Right renal pelvis (tissue), 4 donors: ENCODE measurements at regions not wholly inside any gene's neighbourhood (a gene's known extent, or its start where the extent isn't known, plus 50 kb on each side); places are given as distances from the start of the nearest gene placed in this dataset.
"Not testable (repeated sequence)": the region's sequence is repeated elsewhere in the genome, so short reads cannot be mapped to it uniquely, and the experiment has no call there.

Source experiments
- DNase-seq, 4 donors: peaks; one replicate each; pipeline ENCODE4 v3.0.0-alpha.2; 2013; ENCODE audit warnings: low read depth in 4 of 4, low spot score in 3 of 4, missing footprints in 1 of 4

- no peak for DNase-seq
These were observed 112.5 kb upstream of the UNC5B start for GRCh38 chr10:71099731-71100361.

DNA sequence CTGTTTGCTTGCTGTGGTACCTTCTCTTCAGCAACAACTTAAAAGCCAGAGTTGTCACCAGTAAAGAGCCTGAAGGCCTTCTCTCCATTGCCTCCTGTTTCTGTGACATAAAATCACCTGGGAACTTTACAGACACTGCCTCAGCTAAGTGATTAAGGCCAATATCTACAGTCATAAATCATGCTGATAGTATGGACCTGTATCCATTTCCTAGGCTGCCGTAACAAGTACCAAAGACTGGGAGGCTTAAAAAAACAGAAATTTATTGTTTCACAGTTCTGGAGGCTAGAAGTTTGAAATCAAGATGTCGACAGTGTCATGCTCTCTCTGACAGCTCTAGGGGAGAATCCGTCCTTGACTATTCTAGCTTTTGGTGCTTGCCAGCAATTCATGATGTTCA is 108.4 kb upstream of the UNC5B start:
- DNase-seq = no peak

DNA sequence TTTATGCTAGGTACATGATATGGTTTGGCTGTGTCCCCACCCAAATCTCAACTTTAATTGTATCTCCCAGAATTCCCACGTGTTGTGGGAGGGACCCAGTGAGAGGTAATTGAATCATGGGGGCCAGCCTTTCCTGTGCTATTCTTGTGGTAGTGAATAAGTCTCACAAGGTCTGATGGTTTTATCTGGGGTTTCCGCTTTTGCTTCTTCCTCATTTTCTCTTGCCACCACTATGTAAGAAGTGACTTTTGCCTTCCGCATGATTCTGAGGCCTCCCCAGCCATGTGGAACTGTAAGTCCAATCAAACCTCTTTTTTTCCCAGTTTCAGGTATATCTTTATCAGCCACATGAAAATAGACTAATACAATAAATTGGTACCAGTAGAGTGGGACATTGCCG is 106.2 kb upstream of the UNC5B start:
- not testable (repeated sequence) for DNase-seq

DNA sequence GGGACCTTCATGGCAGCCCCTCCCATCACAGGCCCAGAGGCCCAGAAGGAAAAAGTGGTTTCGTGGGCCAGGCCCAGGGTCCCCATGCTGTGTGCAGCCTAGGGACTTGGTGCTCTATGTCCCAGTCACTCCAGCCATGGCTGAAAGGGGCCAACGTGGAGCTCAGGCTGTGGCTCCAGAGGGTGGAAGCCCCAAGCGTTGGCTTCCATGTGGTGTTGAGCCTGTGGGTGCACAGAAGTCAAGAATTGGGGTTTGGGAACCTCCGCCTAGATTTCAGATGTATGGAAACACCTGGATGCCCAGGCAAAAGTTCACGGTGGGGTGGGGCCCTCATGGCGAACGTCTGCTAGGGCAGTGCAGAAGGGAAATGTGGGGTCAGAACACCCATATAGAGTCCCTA is 105.3 kb upstream of the UNC5B start:
- DNase-seq = not testable (repeated sequence)

- DNase-seq = not testable (repeated sequence)
These were observed 104.3 kb upstream of the UNC5B start for GRCh38 chr10:71108042-71108441.

GRCh38 chr10:71112138-71112785 is 100.1 kb upstream of the UNC5B start:
- DNase-seq = no peak

GRCh38 chr10:71116426-71116825 is 95.9 kb upstream of the UNC5B start:
- DNase-seq = no peak

DNA sequence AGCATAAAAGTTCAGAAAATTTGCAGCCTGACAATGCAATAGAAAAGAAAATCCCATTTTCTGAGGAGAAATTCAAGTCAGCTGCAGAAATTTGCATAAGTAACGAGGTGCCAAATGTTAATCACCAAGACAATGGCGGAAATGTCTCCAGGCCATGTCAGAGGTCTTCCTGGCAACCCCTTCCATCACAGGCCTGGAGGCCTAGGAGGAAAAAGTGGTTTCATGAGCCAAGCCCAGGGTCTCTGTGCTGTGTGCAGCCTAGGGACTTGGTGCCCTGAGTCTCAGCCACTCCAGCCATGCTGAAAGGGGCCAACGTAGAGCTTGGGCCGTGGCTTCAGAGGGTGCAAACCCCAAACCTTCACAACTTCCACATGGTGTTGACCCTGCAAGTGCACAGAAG is 94.8 kb upstream of the UNC5B start:
- DNase-seq = not testable (repeated sequence)

DNA sequence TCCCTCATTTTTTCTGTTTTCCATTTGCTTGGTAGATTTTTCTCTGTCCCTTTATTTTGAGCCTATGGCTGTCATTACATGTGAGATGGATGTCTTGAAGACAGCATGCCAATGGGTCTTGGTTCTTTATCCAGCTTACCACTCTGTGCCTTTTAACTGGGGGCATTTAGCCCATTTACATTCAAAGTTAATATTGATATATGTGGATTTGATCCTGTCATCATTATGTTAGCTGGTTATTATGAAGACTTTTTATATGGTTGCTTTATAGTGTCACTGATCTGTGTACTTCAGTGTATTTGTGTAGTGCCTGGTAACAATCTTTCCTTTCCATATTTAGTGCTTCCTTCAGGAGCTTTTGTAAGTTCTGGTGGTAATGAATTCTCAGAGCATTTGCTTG is 89.3 kb upstream of the UNC5B start:
- DNase-seq = no peak

DNA sequence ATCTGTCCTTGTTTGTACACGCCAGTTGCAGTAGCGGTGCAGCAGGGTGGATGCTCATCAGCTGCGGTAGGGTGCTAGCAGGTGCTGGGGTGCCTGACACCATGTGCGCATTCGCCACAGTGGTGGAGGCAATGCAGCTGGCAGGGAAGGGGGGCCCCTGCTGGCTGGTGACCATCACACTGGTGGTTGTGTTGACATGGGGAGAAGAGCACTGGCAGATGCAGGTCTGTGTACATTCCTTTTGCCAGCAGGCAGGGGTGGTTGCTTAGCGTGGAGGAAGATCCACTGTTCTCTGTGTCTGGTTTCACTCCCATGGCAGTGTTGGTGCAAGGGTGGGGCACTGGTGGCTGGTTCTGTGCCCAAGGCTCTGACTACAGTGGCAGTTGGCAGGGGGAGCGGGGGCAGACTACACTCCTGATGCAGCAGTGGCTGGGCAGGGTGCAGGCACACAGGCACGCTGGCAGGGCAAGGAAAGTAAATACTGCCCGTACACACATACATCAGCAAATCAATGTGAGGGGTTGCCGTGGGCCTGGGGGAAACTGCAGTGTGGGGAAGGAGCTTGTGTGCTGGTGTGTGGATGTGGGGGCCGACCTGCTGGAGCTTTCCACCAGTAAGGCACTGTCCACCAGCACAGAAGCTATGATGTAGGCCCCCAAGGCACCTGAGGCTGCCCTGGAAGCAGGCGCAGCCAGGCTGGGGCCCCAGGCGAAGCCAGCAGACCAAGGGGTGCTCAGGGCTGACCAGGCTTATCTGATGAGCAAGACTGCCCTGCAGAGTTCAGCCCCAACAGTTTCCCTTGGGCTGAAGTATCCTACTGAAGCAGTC is 87.2 kb upstream of the UNC5B start:
- no peak for DNase-seq

GRCh38 chr10:71125749-71126107 is 86.6 kb upstream of the UNC5B start:
- DNase-seq = no peak

DNA sequence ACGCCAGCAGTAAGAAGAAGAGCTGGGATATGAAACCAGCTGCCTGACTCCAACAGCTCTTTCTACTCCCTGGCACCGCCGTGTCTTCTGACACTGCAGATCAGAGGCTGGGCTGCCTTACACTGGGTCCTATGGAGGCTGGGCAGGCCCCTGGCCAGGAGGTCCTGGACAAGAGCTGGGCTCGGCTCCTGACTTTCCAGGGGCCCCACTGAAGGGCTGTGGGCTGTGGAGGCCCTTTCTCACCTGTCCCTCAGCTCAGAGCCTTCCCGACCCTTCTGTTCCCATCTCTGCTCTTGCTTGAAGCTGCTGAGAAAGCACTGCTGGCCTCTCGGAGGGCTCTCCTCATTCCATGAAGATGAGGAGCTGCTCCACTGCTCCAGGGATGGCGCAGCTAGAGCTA is 85.9 kb upstream of the UNC5B start:
- DNase-seq = no peak

DNA sequence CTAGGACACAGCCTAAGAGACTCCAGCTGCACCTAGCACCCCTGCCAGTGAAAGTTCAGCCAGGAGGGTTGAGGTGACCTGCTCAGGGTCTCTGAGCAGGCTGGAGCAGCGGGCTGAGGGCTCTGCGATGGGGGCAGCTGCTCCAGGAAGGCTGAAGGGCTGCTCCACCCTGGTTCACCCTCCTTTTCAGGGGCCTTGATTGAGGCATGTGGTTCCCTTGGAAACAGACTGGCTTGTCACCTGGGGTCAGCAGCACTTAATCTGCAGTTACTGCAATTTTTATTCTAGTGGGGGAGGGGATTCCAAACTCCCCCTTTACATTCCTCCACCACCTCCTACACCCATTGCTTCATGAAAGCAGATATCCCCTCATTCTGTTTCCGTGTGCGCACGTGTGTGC is 85.3 kb upstream of the UNC5B start:
- peak in 1 of 4 donors; percentile 32 for DNase-seq

DNA sequence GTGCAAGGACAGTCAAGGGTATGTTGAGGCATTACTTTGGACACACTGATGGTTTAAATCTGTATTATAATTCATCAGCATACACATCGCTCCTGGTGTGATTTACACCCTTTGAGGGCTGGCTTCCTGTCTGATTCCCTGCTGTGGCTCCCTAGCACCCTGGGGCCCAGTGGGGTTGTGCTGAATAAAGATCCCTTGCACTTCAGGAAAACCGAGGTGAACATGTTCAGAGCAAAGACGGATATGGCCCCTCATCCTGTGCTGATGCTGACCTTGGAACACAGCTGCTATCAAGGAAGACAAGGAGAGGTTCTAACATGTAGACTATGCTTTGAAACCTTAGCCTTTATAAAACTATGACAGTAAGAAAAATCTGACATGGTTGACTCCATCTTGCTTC is 84.6 kb upstream of the UNC5B start:
- no peak for DNase-seq

DNA sequence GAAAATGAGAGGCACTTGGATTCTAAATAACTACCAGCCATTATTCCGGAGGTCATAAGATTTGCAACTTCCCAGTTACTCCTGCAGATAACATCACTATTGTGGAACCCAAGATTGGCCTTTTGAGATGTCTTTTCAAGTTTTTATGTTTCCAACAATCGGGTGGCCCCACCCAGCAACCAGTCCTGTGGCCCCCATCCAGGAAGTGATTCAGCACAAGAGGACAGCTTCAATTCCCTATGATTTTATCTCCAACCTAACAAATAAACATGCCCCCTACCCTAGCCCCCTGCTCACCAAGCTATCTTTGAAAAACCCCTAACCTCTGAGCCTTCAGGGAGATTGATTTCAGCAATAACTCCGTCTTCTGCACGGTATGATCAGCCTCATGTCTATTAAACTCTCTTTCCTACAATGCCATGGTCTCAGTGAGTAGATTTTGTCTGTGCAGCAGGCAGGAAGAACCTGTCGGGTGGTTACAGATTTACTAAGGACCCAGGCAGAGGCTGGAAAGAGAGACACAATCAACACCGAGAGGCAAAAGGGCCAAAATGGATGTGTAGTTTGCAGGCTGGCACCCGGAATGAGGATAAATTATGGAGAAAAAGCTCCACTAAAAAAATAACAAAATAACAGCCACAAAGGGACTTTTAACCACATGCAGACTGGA is 83.9 kb upstream of the UNC5B start:
- DNase-seq = no peak

GRCh38 chr10:71131096-71131495 is 81.3 kb upstream of the UNC5B start:
- no peak for DNase-seq

- no peak for DNase-seq
These were observed 80.8 kb upstream of the UNC5B start for GRCh38 chr10:71131508-71132088.

DNA sequence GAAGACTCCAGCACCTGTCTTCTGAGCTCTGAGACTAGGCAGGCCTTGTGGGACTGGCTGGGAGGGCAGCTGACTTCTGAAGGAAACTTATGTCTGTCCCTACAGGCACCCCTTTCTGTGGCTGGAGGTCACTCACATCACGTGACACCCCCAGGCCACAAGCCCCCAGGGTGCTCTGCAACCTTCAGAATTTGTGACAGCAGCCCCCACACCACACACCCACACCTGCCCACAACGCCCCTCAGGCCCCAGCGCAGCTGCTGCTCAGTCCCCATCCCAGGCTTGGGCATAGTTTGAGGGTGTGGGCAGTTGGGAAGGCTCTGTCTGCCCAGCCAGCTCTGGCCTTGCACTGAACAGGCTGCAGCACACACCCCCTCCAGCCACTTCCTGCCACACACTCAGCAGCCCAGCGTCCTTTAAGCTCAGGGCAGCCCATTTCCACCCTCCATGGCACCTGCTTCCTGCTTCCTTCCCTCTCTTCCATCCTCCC is 80.0 kb upstream of the UNC5B start:
- DNase-seq = no peak

DNA sequence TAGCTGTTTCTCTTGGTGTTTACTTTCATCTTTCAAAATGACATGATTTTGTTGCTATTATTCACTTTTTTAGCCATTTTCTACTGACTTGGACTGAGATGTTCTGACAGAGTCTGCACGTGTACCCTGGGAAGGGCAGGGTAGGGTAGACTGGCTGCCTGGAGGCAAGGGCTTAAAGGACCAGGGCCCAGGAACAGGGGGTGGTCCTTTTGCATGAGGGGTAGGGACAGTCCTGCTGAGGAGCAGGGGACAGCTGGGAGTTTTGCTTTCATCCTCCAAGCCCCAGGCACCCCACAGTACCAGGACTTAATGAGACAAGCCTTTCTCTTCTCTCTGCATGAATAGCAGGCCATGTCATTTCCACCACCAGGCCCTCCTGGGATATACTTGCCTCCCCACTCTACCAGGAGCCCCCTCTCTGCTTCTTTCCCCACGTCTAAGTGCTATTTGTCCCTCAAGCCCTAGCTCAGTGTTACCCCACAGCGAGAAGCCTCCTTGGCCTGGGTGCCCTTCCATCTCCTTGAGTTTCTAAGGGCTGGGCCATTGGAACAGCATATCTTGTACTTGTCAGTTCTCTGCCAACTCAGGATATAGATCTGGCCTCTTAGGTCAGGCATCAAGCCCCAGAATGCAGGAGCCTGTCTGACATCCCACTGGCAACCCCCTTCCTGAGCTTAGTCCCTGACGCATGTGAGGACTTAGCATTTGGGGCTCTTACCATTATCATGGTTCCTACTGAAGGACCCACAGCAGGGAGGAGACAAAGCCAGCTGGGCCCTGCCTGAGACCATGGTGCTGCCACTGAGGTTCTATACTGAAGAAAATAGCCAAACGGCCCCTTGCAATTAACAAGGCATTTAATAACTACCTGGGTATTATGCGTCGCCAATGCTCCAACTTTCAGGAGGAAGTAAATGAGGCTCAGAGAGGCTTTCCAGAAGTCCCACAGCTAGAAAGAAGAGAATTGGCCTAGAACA is 78.4 kb upstream of the UNC5B start:
- no peak for DNase-seq
